SK-N-SH treated with all-trans-retinoic acid at 6 μM for 48 hours (cell line): ENCODE measurements at regions not wholly inside any gene's neighbourhood (a gene's known extent, or its start where the extent isn't known, plus 50 kb on each side); places are given as distances from the start of the nearest gene placed in this dataset.

Source experiments
- ATAC-seq: fragments of 200-7000 bp; cut with Tn5 transposase; 3 replicates; pipeline ENCODE4 v1.9.1; 2020; ENCODE audit warnings: mild to moderate bottlenecking, moderate library complexity
- ARNTL ChIP-seq: fragments of 450-650 bp; formaldehyde crosslinking; IDR thresholded peaks from 2 replicates; pipeline ENCODE4 v1.5.0; 2020; ENCODE audit warnings: low read depth, mild to moderate bottlenecking, moderate library complexity, borderline replicate concordance
- BACH2 ChIP-seq: fragments of 250-450 bp; sonication (Bioruptor Pico); IDR thresholded peaks from 2 replicates; pipeline ENCODE4 v1.9.0; 2021; ENCODE audit warnings: mild to moderate bottlenecking, borderline replicate concordance
- CREB5 ChIP-seq: fragments of 250-450 bp; sonication (Bioruptor Pico); IDR thresholded peaks from 2 replicates; pipeline ENCODE4 v1.5.1; 2020; ENCODE audit warnings: low read depth, mild to moderate bottlenecking, moderate library complexity
- CSDC2 ChIP-seq: fragments of 250-450 bp; sonication (Bioruptor Pico); IDR thresholded peaks from 2 replicates; pipeline ENCODE4 v1.5.0; 2020; ENCODE audit warnings: mild to moderate bottlenecking, moderate library complexity
- CSRNP3 ChIP-seq: fragments of 250-450 bp; sonication (Bioruptor Pico); IDR thresholded peaks from 2 replicates; pipeline ENCODE4 v1.5.1; 2021; ENCODE audit warnings: mild to moderate bottlenecking, moderate library complexity
- GLIS3 ChIP-seq: fragments of 250-450 bp; sonication (Bioruptor Pico); IDR thresholded peaks from 2 replicates; pipeline ENCODE4 v1.5.0; 2020; ENCODE audit warnings: mild to moderate bottlenecking, moderate library complexity
- ISL1 ChIP-seq: fragments of 250-450 bp; sonication (Bioruptor Pico); IDR thresholded peaks from 2 replicates; pipeline ENCODE4 v2.1.2; 2022; ENCODE audit warnings: mild to moderate bottlenecking, moderate library complexity
- OSR1 ChIP-seq: fragments of 250-450 bp; sonication (Bioruptor Pico); IDR thresholded peaks from 2 replicates; pipeline ENCODE4 v1.8.0; 2022; ENCODE audit warnings: moderate library complexity, mild to moderate bottlenecking, inconsistent platforms
- PATZ1 ChIP-seq: fragments of 250-450 bp; sonication (Bioruptor Pico); IDR thresholded peaks from 2 replicates; pipeline ENCODE4 v1.8.0; 2020; ENCODE audit warnings: mild to moderate bottlenecking, moderate library complexity, borderline replicate concordance
- POU6F1 ChIP-seq: fragments of 250-450 bp; sonication (Bioruptor Pico); IDR thresholded peaks from 2 replicates; pipeline ENCODE4 v1.8.0; 2021; ENCODE audit warnings: low read depth, mild to moderate bottlenecking, moderate library complexity, borderline replicate concordance
- PPARA ChIP-seq: fragments of 250-450 bp; sonication (Bioruptor Pico); IDR thresholded peaks from 2 replicates; pipeline ENCODE4 v1.5.0; 2020; ENCODE audit warnings: mild to moderate bottlenecking, borderline replicate concordance
- RARB ChIP-seq: fragments of 250-450 bp; sonication (Bioruptor Pico); IDR thresholded peaks from 2 replicates; pipeline ENCODE4 v1.8.0; 2021; ENCODE audit warnings: mild to moderate bottlenecking, moderate library complexity
- SNAI2 ChIP-seq: fragments of 250-450 bp; sonication (Bioruptor Pico); IDR thresholded peaks from 2 replicates; pipeline ENCODE4 v1.5.0; 2020; ENCODE audit warnings: mild to moderate bottlenecking, moderate library complexity
- TCF4 ChIP-seq: fragments of 250-450 bp; sonication (Bioruptor Pico); IDR thresholded peaks from 2 replicates; pipeline ENCODE4 v1.8.0; 2021; ENCODE audit warnings: mild to moderate bottlenecking, moderate library complexity, borderline replicate concordance
- TOX ChIP-seq: fragments of 250-450 bp; sonication (Bioruptor Pico); IDR thresholded peaks from 2 replicates; pipeline ENCODE4 v1.8.0; 2021; ENCODE audit warnings: mild to moderate bottlenecking, moderate library complexity, borderline replicate concordance
- TSHZ2 ChIP-seq: fragments of 250-450 bp; sonication (Bioruptor Pico); IDR thresholded peaks from 2 replicates; pipeline ENCODE4 v1.5.0; 2020; ENCODE audit warnings: mild to moderate bottlenecking, moderate library complexity
- ZC3H10 ChIP-seq: fragments of 250-450 bp; sonication (Bioruptor Pico); IDR thresholded peaks from 2 replicates; pipeline ENCODE4 v1.5.1; 2021; ENCODE audit warnings: mild to moderate bottlenecking, moderate library complexity
- ZFP30 ChIP-seq: fragments of 450-650 bp; formaldehyde crosslinking; IDR thresholded peaks from 2 replicates; pipeline ENCODE4 v1.5.0; 2022; ENCODE audit warnings: mild to moderate bottlenecking, moderate library complexity
- ZNF565 ChIP-seq: fragments of 450-650 bp; formaldehyde crosslinking; conservative IDR thresholded peaks from 2 replicates; pipeline ENCODE4 v1.5.0; 2020; ENCODE audit warnings: low read depth, mild to moderate bottlenecking, moderate library complexity
- ZNF70 ChIP-seq: fragments of 450-650 bp; formaldehyde crosslinking; IDR thresholded peaks from 2 replicates; pipeline ENCODE4 v1.5.0; 2020; ENCODE audit warnings: mild to moderate bottlenecking, moderate library complexity
- ZNF8 ChIP-seq: fragments of 450-650 bp; formaldehyde crosslinking; IDR thresholded peaks from 2 replicates; pipeline ENCODE4 v1.5.0; 2020; ENCODE audit warnings: mild to moderate bottlenecking, moderate library complexity

GRCh38 chr4:170491981-170492380 is 402.2 kb upstream of the AADAT start (continued):
- TF ChIP-seq PATZ1 (CRISPR knock-in tag) = no peak

- TF ChIP-seq TSHZ2 (CRISPR knock-in tag) (no peak), ISL1 (CRISPR knock-in tag) (no peak), GLIS3 (CRISPR knock-in tag) (no peak), ARNTL (CRISPR knock-in tag) (no peak), RARB (CRISPR knock-in tag) (no peak), CSDC2 (CRISPR knock-in tag) (no peak), ZNF565 (CRISPR knock-in tag) (no peak), PPARA (CRISPR knock-in tag) (no peak), CSRNP3 (CRISPR knock-in tag) (no peak), POU6F1 (CRISPR knock-in tag) (no peak), OSR1 (CRISPR knock-in tag) (no peak), ZFP30 (CRISPR knock-in tag) (no peak), SNAI2 (CRISPR knock-in tag) (no peak), ZNF8 (CRISPR knock-in tag) (no peak), PATZ1 (CRISPR knock-in tag) (no peak), ZNF70 (CRISPR knock-in tag) (no peak), TCF4 (no peak), ZC3H10 (CRISPR knock-in tag) (no peak)
- TF ChIP-seq, all 23 proteins: peak for 0
- no peak for ATAC-seq
Measured at GRCh38 chr4:170476351-170476750, 386.6 kb upstream of the AADAT start.

GRCh38 chr4:170465429-170465828 is 375.7 kb upstream of the AADAT start:
- no peak for TF ChIP-seq ZNF70 (CRISPR knock-in tag)
- TF ChIP-seq TOX (CRISPR knock-in tag) = no peak
- no peak for TF ChIP-seq ZNF565 (CRISPR knock-in tag)
- TF ChIP-seq RARB (CRISPR knock-in tag) = no peak
- no peak for TF ChIP-seq ZC3H10 (CRISPR knock-in tag)
- no peak for TF ChIP-seq ZNF8 (CRISPR knock-in tag)
- TF ChIP-seq CREB5 = no peak
- TF ChIP-seq ISL1 (CRISPR knock-in tag) = no peak
- TF ChIP-seq TCF4 = no peak
- TF ChIP-seq CSDC2 (CRISPR knock-in tag) = no peak
- TF ChIP-seq GLIS3 (CRISPR knock-in tag) = no peak
- TF ChIP-seq BACH2 = no peak
- TF ChIP-seq CSRNP3 (CRISPR knock-in tag) = no peak
- TF ChIP-seq, all 23 proteins: peak for 0

More at GRCh38 chr4:170465429-170465828, 375.7 kb upstream of the AADAT start:
- no peak for ATAC-seq
